Fibroblast of lung (primary cell): ENCODE measurements at regions not wholly inside any gene's neighbourhood (a gene's known extent, or its start where the extent isn't known, plus 50 kb on each side); places are given as distances from the start of the nearest gene placed in this dataset.

ENCODE experiments used
- DNase-seq, 2 donors: peaks; one replicate each; pipeline versions ENCODE4 v3.0.0 to v3.0.0-alpha.2; 2010; ENCODE audit warnings: low read depth in 2 of 2
- H2AFZ ChIP-seq: 2 replicates; pipeline ENCODE4 v1.5.1; 2012; ENCODE audit warnings: low read length, control low read depth, inconsistent platforms
- H3K27ac ChIP-seq: 2 replicates; pipeline ENCODE4 v1.5.1; 2011; ENCODE audit warnings: low read length, control low read depth; ENCODE audit not compliant: insufficient read depth
- H3K27me3 ChIP-seq: 2 replicates; pipeline ENCODE4 v1.5.1; 2011; ENCODE audit warnings: mild to moderate bottlenecking, low read length; ENCODE audit not compliant: control insufficient read depth, insufficient read depth
- H3K36me3 ChIP-seq: 2 replicates; pipeline ENCODE4 v1.5.1; 2011; ENCODE audit warnings: low read length; ENCODE audit not compliant: control insufficient read depth, insufficient read depth
- H3K4me1 ChIP-seq: 2 replicates; pipeline ENCODE4 v1.5.1; 2011; ENCODE audit warnings: low read length; ENCODE audit not compliant: control insufficient read depth, insufficient read depth; ENCODE audit errors: extremely low read depth
- H3K4me2 ChIP-seq: 2 replicates; pipeline ENCODE4 v1.5.1; 2011; ENCODE audit warnings: low read length, control low read depth; ENCODE audit not compliant: insufficient read depth; ENCODE audit errors: extremely low read depth
- H3K4me3 ChIP-seq, 4 experiments: fragments of 200-600 bp in 1 of 4; sonication (generic) in 1 of 4; replicated peaks in 1 of 4; 2 replicates each; pipeline ENCODE4 v1.5.1; 2011 to 2016; ENCODE audit warnings: low read length in 4 of 4, low read depth in 3 of 4, mild to moderate bottlenecking in 3 of 4, control low read depth in 2 of 4, inconsistent platforms in 1 of 4, mixed read lengths in 1 of 4; ENCODE audit not compliant: insufficient read depth in 1 of 4; ENCODE audit errors: control extremely low read depth in 1 of 4
- H3K79me2 ChIP-seq: 2 replicates; pipeline ENCODE4 v1.5.1; 2012; ENCODE audit warnings: mild to moderate bottlenecking, low read length, inconsistent platforms; ENCODE audit not compliant: control insufficient read depth, insufficient read depth
- H3K9ac ChIP-seq: 2 replicates; pipeline ENCODE4 v1.5.1; 2011; ENCODE audit warnings: mild to moderate bottlenecking, low read length, control low read depth; ENCODE audit not compliant: insufficient read depth
- H3K9me3 ChIP-seq: 2 replicates; pipeline ENCODE4 v1.5.1; 2012; ENCODE audit warnings: low read depth, low read length; ENCODE audit not compliant: control insufficient read depth, insufficient read depth
- H4K20me1 ChIP-seq: 2 replicates; pipeline ENCODE4 v1.5.1; 2011; ENCODE audit warnings: low read length; ENCODE audit not compliant: control insufficient read depth, insufficient read depth; ENCODE audit errors: extremely low read depth
- EZH2 ChIP-seq: IDR thresholded peaks from 2 replicates; pipeline ENCODE4 v1.5.1; 2012; ENCODE audit warnings: low read length, control low read depth, mild to moderate bottlenecking; ENCODE audit errors: missing control alignments
- TF ChIP-seq, protein P1 (sequence below), 2 donors: IDR thresholded peaks in 1 of 2; conservative IDR thresholded peaks in 1 of 2; 1 replicate in 1 of 2; 2 replicates in 1 of 2; pipeline ENCODE4 v1.5.1; 2011 to 2012; ENCODE audit warnings: low read length in 2 of 2, control low read depth in 1 of 2, inconsistent platforms in 1 of 2, low read depth in 1 of 2, mild to moderate bottlenecking in 1 of 2

GRCh38 chr11:27279460-27279859, 83.6 kb downstream of the CCDC34 start:
- H3K27ac ChIP-seq: no peak overlapping the region
- no peaks in the 10 kb centered on the region for H3K79me2 ChIP-seq

DNA sequence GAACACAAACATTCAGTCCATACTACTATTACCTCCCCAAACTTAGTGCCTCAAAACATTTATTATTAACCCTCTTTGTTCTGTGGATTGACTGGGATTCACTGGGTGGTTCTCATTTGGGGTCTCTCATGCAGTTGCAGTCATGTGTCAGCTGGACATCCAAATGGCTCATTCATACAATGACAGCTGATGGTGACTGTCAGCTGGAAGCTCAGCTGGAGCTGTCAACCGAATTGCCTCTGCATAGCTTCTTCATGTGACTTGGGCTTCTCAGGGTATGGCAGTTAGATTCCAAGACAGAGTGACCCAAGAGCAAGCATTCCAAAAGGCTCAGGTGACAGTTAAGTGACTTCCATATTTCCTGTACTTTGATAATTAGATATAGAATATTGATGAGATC, 85.2 kb downstream of the CCDC34 start:
- Histone ChIP-seq H3K4me1 (peaks cover 9% of the 10 kb centered on the region), H3K9me3 (no peaks in the 10 kb centered on the region), H3K79me2 (no peaks in the 10 kb centered on the region), H3K4me2 (no peak overlapping the region), H3K27me3 (peaks cover 9% of the 10 kb centered on the region), H4K20me1 (no peaks in the 10 kb centered on the region), H2AFZ (no peak overlapping the region), H3K4me3 (no peak overlapping the region), H3K36me3 (no peaks in the 10 kb centered on the region), H3K27ac (no peak overlapping the region), H3K9ac (no peak overlapping the region)
- TF ChIP-seq EZH2: no peak
- DNase-seq: no peak

More at GRCh38 chr11:27279460-27279859, 83.6 kb downstream of the CCDC34 start:
- Histone ChIP-seq H3K4me3 (no peak overlapping the region), H2AFZ (no peak overlapping the region), H3K9me3 (no peaks in the 10 kb centered on the region), H3K36me3 (no peaks in the 10 kb centered on the region), H3K4me2 (no peak overlapping the region), H4K20me1 (no peaks in the 10 kb centered on the region), H3K9ac (no peak overlapping the region), H3K27me3 (peaks cover 7% of the 10 kb centered on the region), H3K4me1 (peaks cover 11% of the 10 kb centered on the region)
- no peak for DNase-seq
- TF ChIP-seq EZH2: no peak
- TF ChIP-seq, protein P1, sequence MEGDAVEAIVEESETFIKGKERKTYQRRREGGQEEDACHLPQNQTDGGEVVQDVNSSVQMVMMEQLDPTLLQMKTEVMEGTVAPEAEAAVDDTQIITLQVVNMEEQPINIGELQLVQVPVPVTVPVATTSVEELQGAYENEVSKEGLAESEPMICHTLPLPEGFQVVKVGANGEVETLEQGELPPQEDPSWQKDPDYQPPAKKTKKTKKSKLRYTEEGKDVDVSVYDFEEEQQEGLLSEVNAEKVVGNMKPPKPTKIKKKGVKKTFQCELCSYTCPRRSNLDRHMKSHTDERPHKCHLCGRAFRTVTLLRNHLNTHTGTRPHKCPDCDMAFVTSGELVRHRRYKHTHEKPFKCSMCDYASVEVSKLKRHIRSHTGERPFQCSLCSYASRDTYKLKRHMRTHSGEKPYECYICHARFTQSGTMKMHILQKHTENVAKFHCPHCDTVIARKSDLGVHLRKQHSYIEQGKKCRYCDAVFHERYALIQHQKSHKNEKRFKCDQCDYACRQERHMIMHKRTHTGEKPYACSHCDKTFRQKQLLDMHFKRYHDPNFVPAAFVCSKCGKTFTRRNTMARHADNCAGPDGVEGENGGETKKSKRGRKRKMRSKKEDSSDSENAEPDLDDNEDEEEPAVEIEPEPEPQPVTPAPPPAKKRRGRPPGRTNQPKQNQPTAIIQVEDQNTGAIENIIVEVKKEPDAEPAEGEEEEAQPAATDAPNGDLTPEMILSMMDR (conservative IDR thresholded peaks at IDR 0.05 in 1 of 2, IDR thresholded peaks at IDR 0.05 in 1 of 2; ENCODE audit: low read depth in 1 of 2, low read length in 2 of 2): no peak

DNA sequence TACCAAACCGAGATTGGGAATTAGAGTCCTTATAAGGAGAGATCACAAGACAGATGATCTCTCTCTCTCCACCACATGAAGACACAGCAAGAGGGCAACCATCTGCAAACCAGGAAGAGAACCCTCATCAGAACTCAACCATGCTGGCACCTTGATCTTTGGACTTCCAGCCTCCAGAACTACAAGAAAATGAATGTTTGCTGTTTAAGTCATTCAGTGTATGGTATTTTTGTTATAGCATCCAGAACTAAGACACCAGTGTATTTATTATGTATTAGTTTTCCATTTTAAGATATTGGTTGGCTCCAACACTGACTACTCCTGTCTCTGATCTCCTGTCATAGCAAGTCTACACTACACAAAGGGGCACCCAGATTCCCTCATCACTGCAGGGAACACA, 86.9 kb downstream of the CCDC34 start:
- Histone ChIP-seq H3K9ac (no peak overlapping the region), H3K9me3 (no peaks in the 10 kb centered on the region), H3K79me2 (no peaks in the 10 kb centered on the region), H3K27me3 (peaks cover 9% of the 10 kb centered on the region), H3K36me3 (no peaks in the 10 kb centered on the region), H3K27ac (no peak overlapping the region), H3K4me2 (no peak overlapping the region), H4K20me1 (no peaks in the 10 kb centered on the region), H2AFZ (no peak overlapping the region), H3K4me1 (no peaks in the 10 kb centered on the region), H3K4me3 (no peak overlapping the region)
- DNase-seq: no peak
- TF ChIP-seq, protein P1 (conservative IDR thresholded peaks at IDR 0.05 in 1 of 2, IDR thresholded peaks at IDR 0.05 in 1 of 2; ENCODE audit: low read depth in 1 of 2, low read length in 2 of 2): no peak
- no peak for TF ChIP-seq EZH2
